HG02973 (cell line): ENCODE measurements at regions not wholly inside any gene's neighbourhood (a gene's known extent, or its start where the extent isn't known, plus 50 kb on each side); places are given as distances from the start of the nearest gene placed in this dataset.

Experiments
- ATAC-seq: cut with Tn5 transposase; IDR thresholded peaks from one replicate; pipeline ENCODE4 v1.9.1; 2021; ENCODE audit warnings: moderate library complexity; ENCODE audit not compliant: unreplicated experiment

DNA sequence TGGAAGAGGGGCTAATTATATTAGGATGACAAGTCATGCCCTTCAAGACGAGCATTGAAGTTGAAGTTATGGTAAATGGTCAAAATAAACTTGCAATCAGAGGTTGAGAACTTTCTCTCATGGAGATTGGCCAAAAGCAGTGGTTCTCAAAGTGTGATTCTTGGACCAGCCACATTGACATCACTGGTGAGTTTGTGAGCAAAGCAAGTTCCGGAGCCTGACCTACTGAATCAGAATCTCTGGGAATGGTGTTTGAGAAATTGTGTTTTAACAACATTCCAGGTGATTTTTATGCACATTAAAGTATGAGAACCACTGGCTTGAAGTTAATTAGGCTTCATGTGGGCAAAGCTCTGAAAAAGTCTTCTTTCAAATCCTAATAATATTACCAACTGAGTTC is 403.5 kb downstream of the ZSWIM6 start:
- no peak for ATAC-seq

DNA sequence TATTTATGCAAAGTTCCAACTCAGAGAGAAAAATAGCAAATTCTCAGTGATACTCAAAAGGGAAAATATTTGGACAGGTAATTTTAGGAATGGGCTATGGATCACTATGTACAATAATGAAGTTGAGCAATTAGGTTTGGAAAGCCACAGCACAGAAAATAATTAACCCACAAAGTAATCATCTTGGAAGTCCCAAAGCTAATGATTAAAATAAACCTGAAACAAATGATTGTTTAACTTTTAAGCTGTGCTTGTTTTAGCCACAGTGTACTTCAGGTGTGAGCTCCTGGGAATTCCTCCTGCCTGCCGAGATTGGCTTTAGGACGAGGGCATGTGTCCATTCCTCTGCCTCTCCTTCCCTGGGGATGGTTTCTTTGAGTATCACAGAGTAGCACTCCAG is 403.9 kb downstream of the ZSWIM6 start:
- ATAC-seq: no peak

DNA sequence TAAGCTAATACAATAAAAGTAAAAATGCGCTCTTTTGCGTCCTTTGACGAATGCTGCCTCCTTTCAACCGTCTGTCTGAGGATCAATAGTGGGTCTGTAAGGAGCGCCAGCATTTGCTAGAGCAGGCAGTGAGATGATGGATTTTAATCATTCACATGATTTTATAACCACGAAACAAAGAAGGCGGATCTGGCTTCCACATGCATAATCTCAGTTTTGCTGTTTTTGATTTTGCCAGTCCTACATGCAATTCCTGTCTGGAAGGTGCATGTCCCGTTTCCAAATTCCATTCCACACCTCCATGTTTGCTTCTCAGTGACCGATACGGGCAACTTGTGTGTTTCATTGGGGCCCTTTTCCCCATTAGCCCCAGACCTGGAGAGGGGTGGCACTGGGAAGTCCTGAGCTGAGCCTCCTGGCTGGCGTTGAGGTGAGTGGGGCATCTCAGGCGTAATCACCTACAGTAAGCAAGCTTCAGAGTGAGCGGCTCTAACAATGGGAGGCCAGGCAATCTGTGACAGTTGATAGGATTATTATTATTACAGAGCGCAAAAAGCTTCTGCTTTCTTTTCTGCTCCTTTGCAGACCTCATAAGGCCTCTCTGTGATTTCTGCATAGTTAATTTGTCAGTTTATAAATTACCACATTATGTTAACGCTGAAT is 405.4 kb downstream of the ZSWIM6 start:
- no peak for ATAC-seq

DNA sequence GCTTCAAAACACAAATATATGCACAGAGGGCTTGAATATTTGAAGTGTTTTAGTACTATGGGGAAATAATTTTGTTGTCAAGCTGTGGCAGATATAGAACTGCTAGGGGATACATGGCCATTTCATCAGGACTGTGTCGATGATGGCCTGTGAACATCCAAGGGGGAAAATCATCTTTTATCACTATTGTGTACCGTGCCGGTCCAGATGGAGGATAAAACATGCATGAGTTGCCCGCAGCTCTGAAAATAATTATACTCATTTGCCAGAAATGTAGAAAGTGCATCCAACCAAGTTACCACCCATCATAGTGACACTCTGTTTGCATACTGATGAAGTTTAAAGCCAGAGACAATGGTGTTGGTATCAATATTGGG is 405.9 kb downstream of the ZSWIM6 start:
- ATAC-seq: no peak

DNA sequence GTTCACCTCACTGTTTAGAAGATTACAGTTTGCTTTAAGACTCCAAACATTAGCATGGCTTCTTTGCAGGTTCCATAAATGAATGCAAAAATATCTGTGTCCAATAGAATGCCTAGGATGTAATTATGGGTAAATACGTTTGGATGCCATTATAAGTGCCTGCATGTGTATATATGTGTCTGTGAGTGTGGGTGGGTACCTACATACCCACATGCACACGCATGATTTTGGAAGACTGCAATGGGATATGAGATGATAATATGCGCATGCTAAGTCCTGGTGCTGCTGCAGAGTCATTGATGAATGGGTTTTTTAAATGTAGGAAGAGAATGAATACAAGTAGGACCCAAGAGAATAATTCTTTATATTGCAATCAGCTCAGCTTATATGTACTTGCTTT is 406.4 kb downstream of the ZSWIM6 start:
- no peak for ATAC-seq

DNA sequence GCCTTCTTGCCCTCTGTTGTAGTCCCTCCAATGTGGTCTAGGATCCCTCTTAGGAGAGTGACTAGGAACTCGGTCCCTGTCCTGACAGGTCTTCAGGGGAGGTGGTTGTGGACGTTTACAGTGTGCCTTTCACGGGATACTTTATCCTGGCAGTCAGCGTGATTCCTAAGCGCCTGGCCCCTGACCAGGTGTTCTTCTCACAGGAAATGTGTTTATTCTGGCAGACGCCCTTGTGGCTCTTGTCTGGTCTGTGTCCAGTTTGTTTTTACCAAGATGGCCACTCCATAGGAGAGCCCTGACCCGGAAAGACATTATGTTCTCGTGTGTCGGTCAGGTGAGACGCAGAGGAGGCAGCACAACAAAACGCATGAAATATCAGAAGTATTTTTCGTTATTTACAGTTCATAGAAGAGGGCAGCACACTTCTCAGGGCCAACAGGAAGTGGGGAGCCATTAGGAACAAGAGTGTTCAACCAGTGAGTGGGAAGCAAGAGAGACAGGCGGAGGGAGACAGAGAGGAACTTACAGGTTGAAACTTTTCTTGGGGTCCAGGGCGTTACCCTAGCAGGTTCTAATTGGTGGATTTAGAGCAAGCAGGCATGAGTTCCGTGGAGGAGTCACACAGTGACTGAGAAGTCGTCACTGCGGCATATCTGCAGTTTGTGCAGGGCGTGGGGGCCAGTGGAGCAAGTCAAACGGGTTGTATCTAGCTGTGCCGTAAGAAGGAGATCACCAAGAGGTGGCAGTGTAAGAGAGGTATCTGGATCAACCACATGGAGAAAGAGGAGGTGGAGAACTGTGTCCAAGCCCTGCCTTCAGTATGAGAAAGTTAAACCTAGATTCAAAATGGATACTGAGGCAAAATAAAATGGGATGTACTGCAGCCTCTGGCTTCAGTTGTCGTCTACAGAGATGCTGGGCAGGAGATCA is 412.9 kb downstream of the ZSWIM6 start:
- ATAC-seq: no peak

DNA sequence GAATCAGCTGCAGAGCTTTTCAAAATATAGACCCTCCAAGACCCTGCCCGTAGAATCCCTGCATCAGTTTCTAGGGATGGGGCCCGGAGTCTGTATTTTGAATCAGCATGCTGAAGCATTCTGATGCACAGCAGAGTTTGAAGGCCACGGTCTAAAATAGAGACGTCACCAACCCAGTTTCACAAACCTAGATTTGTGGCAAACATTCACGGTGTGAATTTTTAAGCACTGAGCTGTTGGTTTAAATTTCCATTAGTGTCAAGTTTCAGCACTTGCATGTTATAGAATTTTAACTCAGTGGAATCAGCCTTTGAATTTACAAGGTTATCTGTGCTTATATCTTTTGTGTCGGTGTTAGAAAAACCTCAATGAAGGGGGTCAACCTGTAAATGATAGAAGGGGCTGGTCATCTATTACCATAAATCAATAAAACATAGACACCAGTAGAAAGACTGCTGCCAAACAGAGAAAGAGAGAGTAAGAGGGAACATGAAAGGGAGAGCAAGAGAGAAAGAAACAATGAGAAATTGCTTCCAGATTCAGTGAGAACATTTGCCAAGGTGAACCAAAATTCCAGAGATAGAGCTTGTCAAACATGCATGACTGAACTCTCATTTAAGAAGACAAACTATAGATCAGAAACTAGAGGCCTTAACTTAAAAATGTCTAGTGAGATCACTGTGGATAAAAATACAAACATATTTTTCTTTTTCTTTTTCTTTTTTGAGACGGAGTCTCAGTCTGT is 414.9 kb downstream of the ZSWIM6 start:
- ATAC-seq: no peak

DNA sequence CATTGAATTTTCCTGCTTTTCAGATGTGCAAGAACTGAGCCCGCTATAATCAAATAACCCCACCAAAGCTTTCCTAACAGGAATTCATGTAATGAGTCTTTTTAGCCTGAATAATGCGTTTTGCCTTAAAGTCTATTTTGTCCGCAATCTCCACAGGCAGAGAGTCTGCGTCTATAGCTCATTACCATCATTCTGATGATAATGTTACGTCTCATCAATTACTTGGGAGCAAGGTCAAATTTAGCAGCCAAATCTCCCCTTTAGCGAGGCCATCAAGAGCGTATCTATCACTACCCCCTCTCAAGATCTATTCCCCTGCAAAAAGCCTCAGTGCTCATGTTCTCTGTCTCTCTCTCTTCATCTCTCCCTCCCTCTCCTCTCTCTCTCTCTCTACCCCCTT is 416.1 kb downstream of the ZSWIM6 start:
- ATAC-seq: no peak

DNA sequence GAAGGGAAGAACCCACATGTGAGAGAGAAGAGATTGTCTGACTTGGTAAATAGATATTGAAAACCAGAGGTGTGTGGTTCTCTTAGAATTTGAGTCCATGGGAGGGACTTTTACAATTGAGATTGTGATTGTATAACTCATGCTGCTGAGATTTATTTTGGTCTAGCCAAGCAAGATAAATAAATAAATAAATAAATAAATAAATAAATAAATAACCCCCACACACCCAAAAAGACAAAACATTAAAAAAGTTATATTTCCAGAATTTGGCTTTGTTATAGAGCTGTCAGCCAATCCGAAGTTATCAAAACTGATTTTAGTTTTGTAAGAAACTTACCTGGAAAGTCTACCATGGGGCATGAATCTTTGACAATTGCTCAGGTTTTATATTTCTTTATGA is 416.6 kb downstream of the ZSWIM6 start:
- ATAC-seq: no peak

DNA sequence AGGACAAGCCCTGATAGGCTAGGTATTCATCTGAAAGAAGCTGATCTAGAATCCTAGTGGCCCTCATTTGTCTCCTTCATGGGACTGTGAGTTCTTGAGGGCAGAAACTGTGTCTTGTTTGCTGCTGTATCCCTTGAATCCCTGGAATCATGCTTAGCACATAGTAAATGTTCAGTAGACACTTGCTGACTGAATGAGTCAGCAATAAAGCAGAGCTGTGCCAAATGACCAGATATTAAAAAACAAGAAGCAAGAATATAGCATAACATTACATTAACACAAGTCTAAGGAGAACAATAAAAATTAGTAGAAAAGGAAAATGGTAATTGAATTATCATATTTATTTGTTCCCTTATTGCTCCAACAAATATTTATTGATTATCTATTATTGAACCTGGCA is 420.5 kb downstream of the ZSWIM6 start:
- ATAC-seq: no peak

DNA sequence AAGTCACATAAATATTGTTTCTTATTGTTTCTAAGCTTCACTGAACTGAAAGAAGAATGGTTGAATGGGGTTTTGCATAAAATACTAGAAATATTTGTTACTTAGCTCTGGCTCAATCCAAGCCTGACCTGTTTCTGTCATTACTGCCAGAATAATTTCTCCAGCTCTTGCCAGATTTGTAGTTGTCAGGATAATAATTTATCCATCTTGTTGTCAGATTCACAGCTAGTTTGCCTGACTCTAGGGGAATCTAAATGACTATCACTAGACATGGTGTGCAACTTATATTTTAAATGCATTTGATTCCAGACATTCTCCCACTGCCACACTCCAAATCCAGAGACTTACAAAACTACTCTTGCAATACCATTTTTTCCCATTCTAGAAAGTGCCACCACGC is 422.7 kb downstream of the ZSWIM6 start:
- ATAC-seq: no peak

DNA sequence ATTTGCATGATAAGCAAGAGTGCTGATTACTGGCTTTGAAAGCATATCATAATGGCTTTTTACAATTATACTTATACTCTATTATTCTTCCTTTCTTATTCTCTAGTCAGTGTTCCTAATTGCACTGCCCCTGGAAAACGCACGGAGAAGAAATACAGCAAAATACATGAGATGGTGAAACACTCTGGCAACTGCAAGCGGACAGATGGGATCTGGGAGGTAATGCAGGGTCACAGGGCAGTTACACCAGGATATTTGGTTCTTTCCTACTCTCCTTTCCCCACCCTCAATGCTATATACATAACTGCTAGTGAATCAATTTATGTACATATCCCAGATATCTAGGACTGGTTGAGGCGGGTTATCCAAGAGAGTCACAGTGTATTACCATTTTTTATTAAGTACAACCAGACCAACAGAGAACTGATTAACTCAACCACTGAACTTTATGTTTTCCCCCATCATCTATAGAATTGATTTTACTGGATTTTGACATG is 423.7 kb downstream of the ZSWIM6 start:
- no peak for ATAC-seq

DNA sequence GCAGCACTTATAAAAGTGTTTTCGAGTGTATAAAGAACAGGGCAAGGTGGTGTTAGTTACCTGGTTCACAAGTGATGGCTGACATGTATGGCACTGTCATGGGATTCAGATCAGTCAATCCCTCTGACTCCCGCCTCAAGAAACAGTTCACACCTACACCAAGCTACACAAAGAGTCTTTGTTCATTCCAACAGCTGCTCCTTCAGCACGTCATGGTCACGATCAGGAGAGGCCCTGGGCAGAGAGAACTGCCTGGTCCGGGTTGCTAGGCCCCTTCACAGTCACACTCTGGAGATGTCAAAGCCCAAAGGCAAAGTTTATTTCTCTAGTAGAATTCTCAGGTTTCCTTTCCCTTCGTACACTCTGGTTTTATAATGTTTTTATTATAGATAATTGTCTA is 426.7 kb downstream of the ZSWIM6 start:
- no peak for ATAC-seq

DNA sequence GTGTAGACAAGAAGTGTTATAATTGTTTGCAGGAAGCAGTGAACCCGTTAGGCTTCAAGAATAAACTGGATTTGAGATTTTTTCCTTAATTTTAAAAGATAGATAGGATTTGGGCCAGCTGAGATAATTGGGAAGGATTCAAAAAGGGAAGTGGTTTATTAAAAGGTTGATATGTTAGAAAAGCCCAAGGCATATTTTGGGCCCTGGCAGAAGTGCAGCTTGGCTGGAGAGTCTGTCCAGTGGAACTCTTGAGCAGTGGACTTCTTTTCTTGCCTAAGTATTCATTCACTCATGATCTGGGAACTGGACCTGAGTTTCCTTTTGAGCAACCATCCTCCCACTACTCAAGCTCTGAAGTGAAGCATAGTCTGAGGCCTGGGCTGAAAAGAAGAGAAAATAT is 433.4 kb downstream of the ZSWIM6 start:
- no peak for ATAC-seq

DNA sequence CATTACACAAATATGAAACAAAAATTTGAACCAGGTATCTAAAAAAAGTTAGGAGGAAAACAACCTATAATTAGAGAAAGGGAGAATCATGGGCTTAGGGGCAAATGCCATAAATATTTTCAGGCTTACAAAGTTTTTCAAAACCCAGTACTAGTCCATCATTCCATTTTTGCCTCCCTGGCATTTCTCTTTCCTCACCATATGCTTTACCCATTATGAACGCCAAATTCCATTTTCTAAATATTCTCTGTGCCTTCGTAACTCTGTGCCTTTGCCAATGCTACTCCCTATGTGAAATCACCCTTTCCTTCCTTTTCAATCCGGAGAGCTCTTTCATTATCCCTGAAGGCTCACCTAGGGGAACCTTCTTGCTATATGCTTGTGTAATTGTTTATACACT is 434.1 kb downstream of the ZSWIM6 start:
- ATAC-seq: no peak

DNA sequence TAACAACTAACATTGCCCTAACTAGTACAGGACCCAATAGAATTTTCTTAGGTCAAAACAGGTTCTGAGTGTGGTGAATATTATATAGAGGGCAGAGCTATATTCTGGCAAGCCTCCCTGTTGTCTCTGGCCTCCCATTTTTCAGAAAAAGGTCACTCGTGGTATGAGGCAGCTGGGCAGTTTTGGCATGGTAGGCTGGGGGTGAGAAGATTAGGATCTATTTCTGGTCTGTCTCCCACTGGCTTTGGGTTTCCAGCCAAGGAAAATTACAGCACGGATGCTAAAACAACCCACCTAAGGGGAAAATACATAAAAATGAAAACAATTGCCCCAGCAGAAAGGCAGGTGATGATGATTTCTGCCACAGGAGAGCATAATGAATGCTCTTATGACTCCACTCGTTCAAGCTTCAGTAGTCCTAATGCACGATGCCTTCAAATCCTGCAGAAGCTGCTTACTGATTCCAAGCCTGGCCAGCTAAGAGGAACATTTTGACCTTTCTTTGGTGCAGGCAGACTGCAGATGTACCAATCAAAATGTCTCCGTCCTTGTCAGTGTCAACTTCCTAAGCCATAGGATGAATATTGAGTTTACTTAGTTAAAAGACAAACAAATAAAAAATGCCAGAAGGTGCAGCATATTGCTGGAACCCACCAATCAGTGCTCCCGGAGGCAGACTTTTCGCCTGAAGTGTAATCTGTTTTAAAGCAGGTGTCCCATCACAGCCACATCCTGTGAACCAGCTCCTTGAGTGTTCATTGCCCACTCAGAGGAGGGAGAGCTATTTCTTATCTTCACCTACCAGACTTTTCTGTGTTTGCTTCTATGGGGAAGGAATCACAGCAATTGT is 435.4 kb downstream of the ZSWIM6 start:
- no peak for ATAC-seq

DNA sequence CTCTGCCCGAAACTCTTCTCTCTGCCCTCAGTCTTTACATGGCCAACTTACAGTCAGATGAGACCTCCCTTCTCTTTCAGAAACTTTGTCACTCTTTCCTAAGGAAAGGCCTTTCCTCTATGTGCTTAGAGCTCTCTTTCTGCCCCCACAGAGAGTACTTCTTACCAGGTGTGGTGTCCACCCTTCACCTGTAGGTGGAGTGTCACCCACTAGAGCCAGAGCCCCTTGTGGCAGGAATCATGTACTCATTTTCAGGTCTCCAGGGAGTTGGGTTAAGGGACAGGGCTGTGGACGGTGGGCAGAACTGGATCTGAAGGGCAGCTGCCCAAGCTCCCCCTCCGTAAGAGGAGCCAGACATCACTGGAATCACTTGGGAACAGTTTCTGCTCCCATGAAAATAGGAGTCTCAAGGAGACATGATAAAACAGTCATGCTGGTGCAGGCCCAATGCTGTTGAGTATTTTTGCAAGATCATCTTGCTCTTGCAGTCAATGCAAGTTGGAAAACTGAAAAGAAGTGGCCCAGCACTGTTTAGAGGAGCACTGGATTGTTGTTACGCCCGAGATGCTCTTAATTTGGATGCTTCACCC is 436.7 kb downstream of the ZSWIM6 start:
- peak; percentile 97 for ATAC-seq

DNA sequence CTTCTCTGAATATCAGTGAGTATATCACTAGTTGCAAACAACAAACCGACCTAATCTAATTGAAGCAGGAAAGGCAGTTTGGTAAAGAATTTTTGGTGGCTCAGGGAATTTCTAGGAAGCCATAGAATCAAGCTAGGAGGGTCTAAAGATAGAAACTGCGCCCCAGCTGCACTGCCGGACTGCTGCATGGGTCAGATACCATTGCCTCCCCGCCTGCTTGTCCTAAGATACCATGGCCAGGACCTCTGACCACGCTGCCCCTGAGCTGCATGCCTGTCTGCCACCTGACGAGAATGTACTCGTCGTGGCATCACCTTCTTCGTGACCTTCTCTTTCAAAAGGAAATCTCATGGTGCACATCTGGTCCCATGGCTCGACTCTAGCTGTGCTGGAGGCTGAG is 439.0 kb downstream of the ZSWIM6 start:
- ATAC-seq: no peak

DNA sequence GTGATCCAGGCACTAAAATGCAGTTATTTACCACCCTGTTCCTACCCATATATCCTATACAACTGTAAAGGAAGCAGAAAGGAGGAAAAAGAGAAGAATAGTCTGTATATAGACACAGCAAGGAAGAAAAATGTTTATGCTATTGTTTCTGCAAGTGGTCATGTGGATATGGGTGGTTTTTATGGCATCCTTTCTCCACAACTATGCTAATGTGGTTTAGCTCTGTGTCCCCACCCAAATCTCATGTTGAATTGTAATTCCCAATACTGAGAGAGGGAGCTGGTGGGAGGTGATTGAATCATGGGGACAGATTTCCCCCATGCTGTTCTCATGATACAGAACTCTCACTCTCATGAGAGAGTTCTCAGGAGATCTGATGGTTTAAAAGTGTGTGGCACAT is 439.8 kb downstream of the ZSWIM6 start:
- no peak for ATAC-seq

DNA sequence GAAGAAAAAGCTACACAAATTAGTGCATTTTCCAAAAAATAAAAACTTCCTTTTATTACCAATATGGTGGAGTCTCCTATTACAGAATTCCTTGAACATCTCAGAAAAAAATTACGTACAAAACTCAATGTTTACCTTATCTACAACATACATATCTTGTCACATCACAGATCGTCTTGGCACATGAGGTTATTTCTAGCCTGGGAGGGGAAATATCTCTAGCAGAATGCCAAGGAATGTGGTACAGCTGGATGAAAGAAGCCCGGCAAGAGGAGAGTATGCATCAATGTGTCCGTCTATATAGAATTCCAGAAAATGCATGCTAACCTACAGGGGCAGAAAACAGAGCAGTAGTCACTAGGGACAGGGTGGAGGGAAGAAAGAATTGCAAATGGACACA is 443.8 kb downstream of the ZSWIM6 start:
- ATAC-seq: no peak
